ENCODE measurements at regions not wholly inside any gene's neighbourhood (a gene's known extent, or its start where the extent isn't known, plus 50 kb on each side); places are given as distances from the start of the nearest gene placed in this dataset.

DNA sequence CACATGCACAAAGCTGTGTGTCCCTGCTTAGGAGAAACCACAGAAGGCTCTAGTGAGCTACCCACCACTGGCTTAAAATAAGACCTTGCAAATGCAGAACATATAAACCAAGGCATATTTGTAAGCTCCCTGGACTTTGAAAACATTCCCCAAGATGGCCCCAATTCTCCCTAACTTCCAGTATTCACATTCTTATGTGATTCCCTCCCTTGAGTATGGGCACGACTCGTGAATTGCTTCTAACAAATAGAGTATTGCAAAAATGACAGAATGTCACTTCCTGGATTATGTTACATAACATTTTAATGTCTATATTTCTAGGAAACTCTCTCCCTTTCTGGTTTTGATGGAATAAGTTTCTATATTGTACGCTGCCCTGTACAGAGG lies 131.8 kb upstream of the MCTP2 start:
- no peak for DNase-seq

DNA sequence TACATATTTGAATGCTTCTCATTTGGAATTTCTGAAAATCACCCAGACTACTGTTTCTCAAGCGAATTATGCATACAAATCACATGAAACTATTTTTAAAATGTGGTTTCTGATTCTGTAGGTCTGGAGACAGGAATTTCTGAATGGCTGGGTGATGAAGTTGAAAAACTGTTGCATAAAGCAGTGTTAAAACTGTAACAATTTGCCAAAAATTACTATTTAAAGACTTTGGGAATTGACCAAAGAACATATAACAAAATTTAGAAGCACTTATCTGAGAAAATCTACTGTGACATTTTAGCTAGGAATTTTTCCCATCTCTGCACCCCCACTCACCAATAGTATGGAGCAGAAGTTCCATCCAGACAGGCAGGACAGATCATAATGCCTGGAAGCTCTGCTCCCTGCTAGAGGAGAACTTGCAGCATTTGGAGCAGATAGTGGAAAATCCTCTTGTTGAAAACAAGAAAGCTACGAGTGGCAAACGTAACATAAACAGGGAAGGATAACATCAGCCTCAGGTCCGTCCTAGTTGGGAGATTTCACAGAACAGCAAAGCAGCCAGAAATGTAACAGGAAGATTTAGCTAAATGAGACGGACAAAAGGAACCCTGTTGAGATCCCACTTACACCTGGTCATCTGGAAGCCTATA lies 132.3 kb upstream of the MCTP2 start:
- no peak for DNase-seq

DNA sequence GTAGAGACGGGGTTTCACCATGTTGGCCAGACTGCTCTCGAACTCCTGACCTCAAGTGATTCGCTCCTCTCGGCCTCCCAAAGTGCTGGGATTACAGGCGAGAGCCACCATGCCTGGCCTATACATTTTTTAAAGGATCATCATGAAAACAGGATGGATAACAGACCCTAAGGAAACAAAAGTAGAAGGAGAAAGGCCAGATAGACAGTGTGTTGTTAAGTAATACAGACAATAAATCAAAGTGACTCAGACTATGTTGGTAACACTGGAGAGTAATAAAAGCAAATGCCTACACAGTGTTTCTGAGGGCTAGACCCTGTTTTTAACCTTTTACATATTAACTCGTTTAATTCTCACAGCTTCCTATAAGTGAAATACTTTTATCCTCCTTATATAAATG lies 133.8 kb upstream of the MCTP2 start:
- no peak for DNase-seq

DNA sequence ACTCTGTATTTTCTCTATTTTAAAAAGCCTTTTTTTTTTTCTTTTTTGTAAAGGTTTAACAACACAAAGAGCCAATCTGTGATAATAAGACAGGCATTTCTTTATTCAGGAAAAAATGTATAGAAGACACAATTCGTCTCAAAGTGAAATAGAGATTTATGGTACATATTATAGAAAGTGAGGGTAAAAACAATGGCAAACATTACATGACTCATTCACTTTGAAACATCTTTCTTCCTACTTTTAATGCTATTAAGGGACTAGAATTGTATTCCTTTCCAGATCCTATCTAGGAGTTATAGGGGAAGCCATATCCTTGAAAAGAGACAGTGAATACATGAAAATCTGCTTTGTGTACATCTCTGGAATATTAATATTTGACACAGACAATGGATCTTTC lies 137.1 kb upstream of the MCTP2 start:
- no peak for DNase-seq

DNA sequence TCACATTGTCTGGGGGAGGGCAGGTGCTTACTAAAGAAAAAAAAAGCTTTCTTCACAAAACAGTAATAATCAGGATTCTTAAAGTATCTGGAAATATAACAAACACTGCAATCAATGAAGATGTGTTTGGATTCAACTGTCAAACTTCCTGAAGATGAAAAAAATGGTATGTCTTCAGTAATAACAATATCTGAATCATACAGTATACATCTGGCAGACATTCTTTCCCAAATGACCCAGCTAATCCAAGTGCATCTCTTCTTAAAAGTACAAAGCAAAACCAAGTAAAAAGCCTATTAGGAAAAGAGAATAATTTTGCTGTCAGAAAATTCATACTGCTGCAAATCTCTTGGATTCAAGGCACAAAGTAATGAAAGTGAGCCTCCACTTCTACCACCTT lies 145.0 kb upstream of the MCTP2 start:
- no peak for DNase-seq

DNA sequence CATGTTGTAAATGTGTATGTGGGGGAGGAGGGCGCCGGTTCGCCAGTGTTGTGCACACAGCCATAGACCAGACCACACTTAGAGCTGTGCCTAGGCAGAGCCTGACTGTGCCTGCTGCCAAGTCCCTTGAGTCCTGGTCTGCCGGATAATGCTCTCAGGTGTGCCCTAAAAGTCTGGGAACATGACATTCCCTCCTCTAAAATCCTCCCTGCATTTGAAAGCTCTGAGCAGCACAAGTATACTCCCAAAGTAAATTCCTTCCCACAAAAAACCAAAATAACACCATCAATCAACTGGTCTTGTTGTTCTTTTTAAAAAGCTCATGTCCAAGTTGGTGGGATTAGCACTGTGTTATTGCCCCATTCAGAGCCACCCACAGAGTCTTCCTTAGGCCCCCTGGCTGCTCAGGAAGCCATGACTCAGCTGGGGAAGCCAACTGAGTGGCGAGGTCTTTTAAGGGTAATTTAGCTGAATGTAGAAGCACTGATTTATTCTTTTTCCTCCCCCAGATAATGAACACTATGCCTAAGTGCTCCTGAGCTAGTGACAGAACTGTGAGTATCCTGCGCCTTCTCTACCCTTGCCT lies 147.8 kb upstream of the MCTP2 start:
- DNase-seq: no peak

DNA sequence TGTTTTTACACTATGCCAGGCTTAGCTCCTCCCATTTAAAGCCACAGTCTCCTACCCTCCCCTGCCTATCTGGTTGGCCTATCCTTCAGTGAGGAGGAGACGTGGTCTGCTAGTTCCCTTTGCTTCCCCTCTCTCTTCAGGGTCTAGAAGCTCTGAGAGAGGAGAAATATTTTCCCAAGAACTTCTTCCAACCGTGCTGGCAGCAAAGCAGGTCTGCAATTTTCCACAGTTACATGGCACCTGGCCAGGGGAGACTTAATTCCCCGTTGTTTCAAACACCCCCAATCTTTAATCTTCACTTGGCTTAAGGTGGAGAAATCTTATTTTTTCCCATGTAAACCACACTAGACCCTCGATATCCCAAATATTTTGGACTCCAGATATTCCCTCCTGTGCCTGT lies 149.5 kb upstream of the MCTP2 start:
- DNase-seq: no peak

DNA sequence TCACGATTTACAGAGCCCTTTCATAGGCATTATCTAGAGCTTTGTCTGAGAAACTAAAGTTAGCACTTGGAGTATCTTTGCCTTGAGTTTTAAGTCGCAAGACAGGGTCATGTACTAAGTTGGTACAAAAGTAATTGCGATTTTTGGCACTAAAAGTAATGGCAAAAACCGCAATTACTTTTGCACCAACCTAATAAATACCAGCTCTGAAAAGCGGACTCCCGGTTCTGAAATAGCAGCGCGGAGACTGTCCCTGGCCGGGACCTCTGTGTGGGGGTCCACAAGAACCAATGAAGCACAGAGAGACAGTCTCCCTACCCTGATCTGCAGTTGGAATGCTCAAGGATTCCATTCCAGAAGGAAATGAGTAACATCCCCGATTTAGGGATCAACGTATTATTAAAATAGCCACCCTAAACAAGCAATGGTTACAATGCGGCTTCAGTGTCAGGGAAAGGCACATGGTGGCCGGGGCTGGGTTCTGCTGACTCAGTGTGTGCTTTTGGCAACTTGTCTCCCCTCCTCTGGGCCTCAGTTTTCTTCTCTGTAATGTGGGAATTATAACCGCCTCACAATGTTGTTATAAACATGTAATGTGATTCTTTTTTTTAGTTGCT lies 150.3 kb upstream of the MCTP2 start:
- DNase-seq: no peak

DNA sequence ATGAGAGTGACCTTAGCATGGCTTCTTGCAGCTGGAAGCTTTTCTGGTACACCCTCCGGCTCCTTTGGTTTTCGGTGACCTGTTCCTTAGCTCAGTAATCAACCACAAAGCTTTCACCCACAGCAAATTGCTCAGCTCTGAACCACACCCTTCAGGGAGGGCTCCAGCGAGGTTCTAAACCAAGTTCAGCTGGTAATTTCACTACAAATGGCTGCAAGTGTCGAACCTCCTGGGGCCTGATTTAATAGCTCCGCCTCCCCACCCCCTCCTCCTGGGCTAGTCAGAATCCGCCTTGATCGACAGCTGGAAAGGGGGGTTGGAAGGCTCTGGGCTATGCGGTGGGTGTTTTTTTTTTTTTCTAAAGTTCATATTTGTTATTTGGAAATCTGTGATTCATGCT lies 150.9 kb upstream of the MCTP2 start:
- no peak for DNase-seq

DNA sequence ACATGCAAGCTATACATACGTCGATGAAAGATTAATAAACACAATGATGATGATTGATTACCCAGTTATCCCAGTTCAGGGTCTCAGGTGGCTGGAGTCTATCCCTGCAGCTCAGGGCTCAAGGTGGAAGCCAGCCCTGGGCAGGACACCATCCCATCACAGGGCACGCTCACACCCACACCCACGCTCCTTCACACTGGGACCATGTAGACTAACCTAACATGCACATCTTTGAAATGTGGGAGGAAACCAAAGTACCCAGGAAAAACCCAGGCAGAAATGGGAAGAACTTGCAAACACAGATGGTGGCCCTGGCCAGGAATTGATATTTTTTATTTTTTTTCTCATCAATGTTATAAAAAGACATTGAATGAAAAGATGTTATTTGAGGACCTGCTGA lies 151.4 kb upstream of the MCTP2 start:
- no peak for DNase-seq

DNA sequence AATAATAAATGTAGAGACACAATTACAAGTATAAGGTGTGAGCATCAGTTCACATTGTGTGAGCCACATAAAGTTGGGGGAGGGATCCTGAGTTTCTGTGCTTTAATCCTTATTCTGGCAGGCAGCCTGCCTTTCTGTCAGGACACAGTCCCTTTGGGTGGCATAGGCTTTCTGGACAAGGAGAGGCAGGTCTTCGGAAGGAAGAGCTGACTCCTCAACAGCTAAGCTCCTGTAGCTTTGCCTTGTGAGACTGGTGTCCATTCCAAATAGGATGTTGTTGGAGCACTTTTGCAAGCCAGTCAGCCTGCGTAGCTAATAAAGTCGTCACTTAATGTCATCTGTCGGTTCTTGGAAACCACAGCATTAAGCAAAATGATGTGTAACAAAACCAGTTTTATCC lies 151.9 kb upstream of the MCTP2 start:
- DNase-seq: no peak

DNA sequence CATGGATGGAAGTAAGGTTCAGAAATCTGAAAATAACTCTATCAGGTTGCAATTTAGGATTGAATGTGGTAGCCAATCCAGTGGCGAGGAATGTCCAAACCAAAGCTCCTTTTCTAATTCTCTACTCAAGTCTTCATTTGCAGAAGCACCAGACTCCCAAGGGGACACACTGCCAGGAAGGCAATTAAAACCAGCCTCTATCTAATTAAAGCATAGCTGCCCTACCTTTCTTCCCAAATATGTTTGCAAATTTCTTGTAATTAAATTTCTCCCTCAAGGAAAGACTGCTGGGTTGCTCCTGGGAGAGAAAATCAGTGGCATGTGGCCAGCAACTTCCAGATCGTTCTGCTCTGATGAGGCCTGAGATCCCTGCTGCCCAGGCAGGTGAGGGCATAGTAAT lies 153.4 kb upstream of the MCTP2 start:
- DNase-seq: no peak

DNA sequence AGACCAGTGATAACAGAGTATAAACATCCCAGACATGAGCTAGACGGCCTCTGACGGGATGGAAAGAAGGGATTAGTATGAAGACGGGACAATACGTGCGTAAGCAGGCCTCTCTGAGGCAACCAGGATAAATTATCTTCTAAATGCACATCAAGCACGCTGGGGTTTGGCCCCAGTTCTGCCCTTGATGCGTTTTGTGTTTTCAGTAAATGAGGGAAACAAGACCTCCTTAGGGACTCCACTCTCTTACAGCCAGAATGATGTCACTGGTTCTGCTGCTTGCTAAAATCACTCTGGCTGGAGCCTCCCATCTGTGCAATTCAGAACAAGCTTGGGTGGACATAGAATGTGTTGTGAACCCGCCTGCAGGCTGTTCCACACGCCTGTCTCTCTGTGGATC lies 156.0 kb upstream of the MCTP2 start:
- DNase-seq: no peak

DNA sequence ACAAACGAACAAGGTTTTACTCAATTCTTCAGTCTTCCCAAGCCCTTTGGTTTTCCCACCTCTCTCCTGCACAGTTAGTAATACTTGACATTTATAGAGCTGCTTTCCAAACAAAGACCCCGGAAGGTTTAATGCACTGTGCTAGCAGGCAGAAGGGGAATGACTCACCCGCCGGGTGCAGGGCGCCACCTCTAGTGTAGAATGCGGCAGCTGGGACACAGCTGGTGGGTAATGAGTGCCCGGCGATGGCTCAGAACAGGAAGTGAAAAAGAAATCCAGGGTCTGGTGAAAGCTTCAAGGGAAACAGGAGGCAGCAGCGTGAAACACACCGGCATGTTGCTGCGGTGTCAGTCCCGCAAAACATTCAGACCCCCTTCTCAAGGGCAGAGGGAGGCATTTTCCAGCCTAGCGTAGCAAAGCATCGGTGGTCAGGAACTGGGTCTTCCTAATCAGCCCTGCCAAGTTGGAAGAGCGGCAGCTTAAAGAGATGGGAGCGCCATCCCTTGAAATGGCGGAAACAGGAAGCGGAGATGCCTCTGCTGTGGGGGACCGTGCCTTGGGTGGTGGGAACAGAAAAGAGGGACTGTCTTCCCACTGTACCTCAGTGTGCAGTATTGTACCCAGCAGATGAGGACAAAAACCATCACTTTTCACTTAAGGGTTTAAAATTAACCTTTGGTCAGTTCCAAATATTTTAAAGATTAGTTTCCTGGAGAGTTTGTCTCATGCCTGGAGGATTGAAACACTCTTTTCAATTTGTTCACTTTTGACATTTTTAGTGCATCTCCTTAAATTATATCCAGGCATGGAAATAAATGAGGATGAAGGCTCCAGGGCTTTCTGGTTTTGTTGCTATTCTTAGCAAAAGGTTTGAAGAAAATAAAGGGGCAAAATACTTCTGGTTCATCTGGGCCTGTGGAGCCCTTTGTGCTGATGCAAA lies 160.7 kb upstream of the MCTP2 start:
- no peak for DNase-seq

DNA sequence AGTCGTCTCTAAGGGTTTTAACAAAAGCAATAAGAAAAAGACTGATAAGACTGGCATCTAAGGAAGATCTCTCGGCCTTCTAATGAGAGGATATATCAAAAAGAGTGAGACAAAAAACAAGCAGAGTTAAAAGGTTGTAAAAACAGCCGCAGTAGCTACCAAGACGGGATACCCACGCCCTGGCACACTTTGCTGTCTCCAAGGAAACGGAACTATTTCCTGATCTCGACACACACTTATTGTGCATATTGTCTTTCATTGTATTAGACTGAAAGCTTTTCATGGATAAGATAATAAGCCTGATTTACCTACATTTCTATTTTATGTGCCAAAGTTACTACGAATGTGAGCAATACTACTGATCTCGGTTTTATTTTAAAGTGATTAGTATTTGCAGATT lies 161.5 kb upstream of the MCTP2 start:
- DNase-seq: no peak

DNA sequence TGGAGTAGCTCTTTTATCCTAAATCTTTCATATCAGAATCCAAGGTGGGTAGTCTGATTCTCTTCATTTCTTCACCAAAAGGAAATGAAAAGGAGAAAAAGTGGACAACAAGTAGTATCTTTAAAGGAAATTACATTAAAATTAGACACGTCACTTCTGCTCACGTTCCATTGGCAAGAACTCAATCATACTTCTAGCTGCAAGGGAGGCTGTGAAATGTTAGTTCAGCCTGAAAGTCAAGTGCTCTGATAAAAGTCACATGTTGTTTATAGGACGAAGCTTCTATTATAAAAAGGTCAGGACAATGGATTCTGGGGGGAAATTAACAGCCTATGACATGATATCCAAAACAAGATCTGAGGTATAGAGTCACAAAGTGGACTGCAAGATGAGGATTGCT lies 164.6 kb upstream of the MCTP2 start:
- no peak for DNase-seq

DNA sequence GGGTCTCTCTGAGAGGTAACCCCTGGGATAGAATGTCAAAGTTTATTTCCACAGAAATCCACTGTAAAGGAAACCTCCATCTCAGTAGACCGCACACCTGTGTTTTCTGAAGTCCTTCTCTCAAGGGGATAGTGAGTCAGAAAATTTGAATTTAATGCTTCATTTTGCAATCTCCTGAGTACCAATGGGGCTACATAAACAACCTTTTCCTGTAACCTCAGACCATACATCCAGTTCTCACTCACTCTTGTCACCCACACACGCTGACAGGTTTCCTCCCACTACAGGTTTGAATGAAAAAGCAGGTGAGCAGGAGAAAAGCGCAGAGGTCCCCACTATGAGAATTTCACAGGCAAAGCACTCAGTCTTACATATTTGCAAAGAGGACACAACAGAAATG lies 165.3 kb upstream of the MCTP2 start:
- DNase-seq: no peak

DNA sequence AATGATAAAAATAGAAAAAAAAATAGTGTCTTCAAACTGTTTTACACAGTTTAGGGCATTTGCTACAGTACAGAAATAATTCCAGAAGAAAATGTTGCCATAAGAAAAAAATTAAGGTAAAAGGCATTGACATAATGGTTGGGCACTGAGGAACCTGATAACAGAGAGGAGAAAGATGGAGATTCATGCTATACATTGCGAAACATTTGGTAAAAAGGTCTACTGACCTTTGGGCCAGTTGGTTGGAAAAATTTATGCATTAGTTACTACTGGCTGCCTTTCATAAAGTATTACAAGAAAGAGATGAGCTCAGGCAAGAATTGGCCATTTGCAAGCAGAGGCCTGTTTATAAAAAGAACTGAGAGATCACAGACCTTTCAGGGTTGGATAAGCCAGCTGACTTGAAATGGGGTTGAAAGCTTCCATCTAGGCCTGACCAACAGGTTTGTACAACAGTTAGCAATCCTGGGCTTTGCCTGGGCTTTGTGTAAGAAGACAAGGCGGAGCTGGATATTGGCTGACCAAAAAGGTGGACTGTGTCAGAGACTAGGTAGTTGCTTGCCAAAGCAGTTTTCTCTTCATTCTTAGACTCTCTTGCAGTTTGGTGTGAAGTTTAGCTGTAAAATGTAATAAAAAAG lies 166.6 kb upstream of the MCTP2 start:
- DNase-seq: no peak

DNA sequence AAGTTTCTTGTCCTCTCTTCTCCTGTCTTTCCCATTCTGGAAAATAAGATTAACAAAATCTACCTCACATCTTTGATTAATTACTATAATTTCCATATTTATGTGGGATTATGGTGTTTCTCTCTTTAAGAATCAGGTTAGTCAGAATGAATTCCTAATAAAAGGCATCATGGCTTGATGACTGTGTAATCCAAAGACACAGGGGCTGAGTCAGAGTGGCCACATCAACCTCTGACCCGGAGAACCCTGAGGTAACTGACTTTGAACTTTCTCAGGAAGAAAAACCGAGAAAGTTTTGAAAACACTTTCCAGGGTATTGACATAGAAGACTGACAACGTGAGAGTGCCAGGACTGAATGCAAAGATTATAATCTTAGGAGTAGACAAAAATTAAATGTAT lies 170.3 kb upstream of the MCTP2 start:
- no peak for DNase-seq

DNA sequence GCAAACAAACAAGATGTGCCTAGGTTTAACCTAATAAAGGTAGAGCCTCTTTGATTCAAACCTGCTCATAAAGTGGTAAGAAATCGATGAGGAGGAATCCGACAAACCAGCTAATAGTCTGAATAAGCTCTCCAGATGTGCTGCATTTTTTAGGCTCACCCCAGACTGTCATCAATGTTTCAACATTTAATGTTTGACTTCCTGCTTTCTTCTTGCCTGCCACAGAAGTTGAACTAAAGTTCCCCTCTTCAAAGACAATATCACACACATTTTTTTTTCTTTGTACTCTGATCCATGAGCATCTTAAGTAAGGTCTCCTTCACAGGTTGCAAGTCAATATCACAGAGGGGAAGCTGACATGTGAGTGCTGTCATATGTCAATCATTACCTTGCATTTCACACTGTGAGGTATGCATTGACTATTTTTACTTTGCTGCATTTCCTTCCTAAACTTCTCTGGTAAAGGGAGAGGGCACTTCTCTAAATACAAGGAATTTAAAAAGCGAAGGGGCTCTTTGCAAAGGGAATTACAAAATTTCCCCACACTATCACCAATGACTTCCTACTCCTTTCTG lies 172.3 kb upstream of the MCTP2 start:
- no peak for DNase-seq

DNA sequence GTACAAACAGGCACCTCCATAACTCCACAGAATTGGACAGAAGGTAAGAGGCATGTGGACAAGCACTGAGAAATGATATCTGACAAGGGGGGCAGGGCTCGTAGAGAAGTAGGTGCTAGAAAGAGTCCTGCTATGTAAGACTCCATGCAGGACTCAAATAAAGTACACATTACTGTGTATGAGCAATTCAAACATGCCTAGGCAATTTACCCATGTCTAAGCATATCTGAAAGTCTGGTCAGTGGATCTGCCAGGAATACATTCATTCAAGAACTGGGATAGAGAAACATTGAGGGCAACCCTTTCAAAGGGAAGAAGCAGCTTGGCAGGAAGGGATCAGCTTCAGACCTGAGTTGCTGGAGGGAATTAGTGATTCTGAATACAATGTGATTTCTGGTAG lies 174.1 kb upstream of the MCTP2 start:
- DNase-seq: no peak

DNA sequence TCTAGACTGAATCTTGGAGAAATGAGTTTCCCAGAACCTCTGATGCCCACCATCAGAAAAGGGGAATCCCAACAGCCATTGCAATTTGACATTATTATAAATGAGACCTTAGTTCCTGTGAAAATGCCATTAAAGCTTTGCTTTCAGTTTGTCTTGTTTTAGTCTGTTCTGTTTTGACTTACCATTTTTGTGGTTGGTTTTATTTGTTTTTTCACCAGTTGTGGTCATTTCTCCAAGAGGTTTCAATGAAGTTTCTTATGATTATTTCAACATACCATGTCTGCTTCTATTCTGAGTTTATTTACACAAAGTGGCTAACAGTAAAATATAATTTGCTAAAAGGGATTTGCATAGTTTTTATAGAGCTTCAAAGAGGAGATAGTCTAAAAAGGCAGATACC lies 175.0 kb upstream of the MCTP2 start:
- no peak for DNase-seq

DNA sequence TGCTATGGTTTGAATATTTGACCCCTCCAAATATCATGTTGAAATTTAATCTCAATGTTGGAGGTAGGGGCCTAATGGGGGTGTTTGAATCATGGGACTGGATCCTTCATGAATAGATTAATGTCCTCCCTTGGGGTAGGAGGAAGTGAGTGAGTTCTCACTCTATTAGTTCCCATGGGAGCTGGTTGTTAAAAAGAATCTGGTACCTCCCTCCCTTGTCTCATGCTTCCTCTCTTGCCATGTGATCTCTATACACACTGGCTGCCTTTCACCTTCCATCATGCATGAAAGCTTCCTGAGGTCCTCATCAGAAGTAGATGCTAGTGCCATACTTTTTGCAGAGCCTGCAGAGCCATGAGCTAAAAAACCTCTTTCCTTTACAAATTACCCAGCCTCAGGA lies 177.7 kb upstream of the MCTP2 start:
- no peak for DNase-seq
